ENCODE measurements at regions not wholly inside any gene's neighbourhood (a gene's known extent, or its start where the extent isn't known, plus 50 kb on each side); places are given as distances from the start of the nearest gene placed in this dataset.

- Mint-ChIP-seq H3K36me3 (ENCODE audit: insufficient read depth, unreplicated experiment) (no peaks in the 10 kb centered on the region), H3K4me3 (ENCODE audit: low read depth, unreplicated experiment) (no peak overlapping the region), H3K27ac (ENCODE audit: unreplicated experiment) (no peak overlapping the region), H3K4me1 (ENCODE audit: low read depth, unreplicated experiment) (peaks cover 21% of the 10 kb centered on the region), H3K27me3 (ENCODE audit: unreplicated experiment) (no peaks in the 10 kb centered on the region), H3K9me3 (ENCODE audit: low read depth, unreplicated experiment) (no peaks in the 10 kb centered on the region)
- CTCF ChIA-PET: no interaction called here
- DNase-seq: no peak
- no peak for TF ChIP-seq CTCF (IDR thresholded peaks at IDR 0.05; ENCODE audit: unreplicated experiment)
- BruUV-seq (replicated peaks): no TSS peak
- intact Hi-C loops (cut with micrococcal nuclease; ENCODE audit: unreplicated experiment): no loop called here
Observed at GRCh38 chr6:9143140-9143539, 707.8 kb upstream of the SLC35B3 start.

- DNase-seq: no peak
- CTCF ChIA-PET: no interaction called here
- Mint-ChIP-seq H3K4me1 (ENCODE audit: low read depth, unreplicated experiment) (peaks cover 21% of the 10 kb centered on the region), H3K9me3 (ENCODE audit: low read depth, unreplicated experiment) (no peaks in the 10 kb centered on the region), H3K4me3 (ENCODE audit: low read depth, unreplicated experiment) (no peak overlapping the region), H3K27me3 (ENCODE audit: unreplicated experiment) (no peaks in the 10 kb centered on the region), H3K36me3 (ENCODE audit: insufficient read depth, unreplicated experiment) (no peaks in the 10 kb centered on the region), H3K27ac (ENCODE audit: unreplicated experiment) (peak overlapping the region; percentile 80)
- intact Hi-C loops (cut with micrococcal nuclease; ENCODE audit: unreplicated experiment): no loop called here
- TF ChIP-seq CTCF (IDR thresholded peaks at IDR 0.05; ENCODE audit: unreplicated experiment): no peak
- BruUV-seq (replicated peaks): no TSS peak
Observed at GRCh38 chr6:9140951-9141460, 705.7 kb upstream of the SLC35B3 start.

- no peaks in the 10 kb centered on the region for H3K27me3 Mint-ChIP-seq (ENCODE audit: unreplicated experiment)
- CTCF ChIA-PET: no interaction called here
- no TSS peak for BruUV-seq (replicated peaks)
- no peak overlapping the region for H3K27ac Mint-ChIP-seq (ENCODE audit: unreplicated experiment)
- peaks cover 21% of the 10 kb centered on the region for H3K4me1 Mint-ChIP-seq (ENCODE audit: low read depth, unreplicated experiment)
- peak; percentile 5 for DNase-seq
- H3K4me3 Mint-ChIP-seq (ENCODE audit: low read depth, unreplicated experiment): no peak overlapping the region
- H3K36me3 Mint-ChIP-seq (ENCODE audit: insufficient read depth, unreplicated experiment): no peaks in the 10 kb centered on the region
- no peak for TF ChIP-seq CTCF (IDR thresholded peaks at IDR 0.05; ENCODE audit: unreplicated experiment)
- intact Hi-C loops (cut with micrococcal nuclease; ENCODE audit: unreplicated experiment): no loop called here
- H3K9me3 Mint-ChIP-seq (ENCODE audit: low read depth, unreplicated experiment): no peaks in the 10 kb centered on the region
Observed at GRCh38 chr6:9140172-9140571, 704.8 kb upstream of the SLC35B3 start.

GRCh38 chr6:9139746-9140145, 704.4 kb upstream of the SLC35B3 start:
- H3K4me1 Mint-ChIP-seq (ENCODE audit: low read depth, unreplicated experiment): peaks cover 21% of the 10 kb centered on the region
- no peaks in the 10 kb centered on the region for H3K27me3 Mint-ChIP-seq (ENCODE audit: unreplicated experiment)
- no TSS peak for BruUV-seq (replicated peaks)
- no peaks in the 10 kb centered on the region for H3K36me3 Mint-ChIP-seq (ENCODE audit: insufficient read depth, unreplicated experiment)
- H3K4me3 Mint-ChIP-seq (ENCODE audit: low read depth, unreplicated experiment): no peak overlapping the region
- H3K9me3 Mint-ChIP-seq (ENCODE audit: low read depth, unreplicated experiment): no peaks in the 10 kb centered on the region
- no peak for TF ChIP-seq CTCF (IDR thresholded peaks at IDR 0.05; ENCODE audit: unreplicated experiment)
- CTCF ChIA-PET: no interaction called here
- intact Hi-C loops (cut with micrococcal nuclease; ENCODE audit: unreplicated experiment): no loop called here
- DNase-seq: no peak
- H3K27ac Mint-ChIP-seq (ENCODE audit: unreplicated experiment): no peak overlapping the region
